Activated CD4-positive, alpha-beta T cell treated with anti-CD3 and anti-CD28 coated beads, Interleukin-2, amount 10 ng/mL, durations not matched to agents 7 days and 5 days (primary cell): ENCODE measurements at regions not wholly inside any gene's neighbourhood (a gene's known extent, or its start where the extent isn't known, plus 50 kb on each side); places are given as distances from the start of the nearest gene placed in this dataset.
"Not testable (repeated sequence)": the region's sequence is repeated elsewhere in the genome, so short reads cannot be mapped to it uniquely, and the experiment has no call there.

Experiments used
- CTCF ChIA-PET: fragments of 350-600 bp; sonication (Branson Sonifier 250); formaldehyde crosslinking; loops from one replicate; lab custom pipeline; 2021; ENCODE audit warnings: antibody characterized with exemption; lab: Charles Lee
- POLR2A ChIA-PET: fragments of 350-600 bp; sonication (Branson Sonifier 250); formaldehyde crosslinking; loops from one replicate; lab custom pipeline; 2021; ENCODE audit warnings: antibody characterized with exemption; lab: Charles Lee
- DNase-seq: peaks from one replicate; pipeline ENCODE4 v3.0.0-alpha.2; 2020
- H3K27ac Mint-ChIP-seq: one replicate; pipeline ENCODE4 v1.8.0; 2021; ENCODE audit warnings: mild to moderate bottlenecking, moderate library complexity, mixed read lengths
- H3K27me3 Mint-ChIP-seq: one replicate; pipeline ENCODE4 v1.8.0; 2021; ENCODE audit warnings: mixed read lengths
- H3K36me3 Mint-ChIP-seq: one replicate; pipeline ENCODE4 v1.8.0; 2021; ENCODE audit warnings: low read depth, mixed read lengths
- H3K4me1 Mint-ChIP-seq: one replicate; pipeline ENCODE4 v1.8.0; 2021; ENCODE audit warnings: mixed read lengths
- H3K4me3 Mint-ChIP-seq: one replicate; pipeline ENCODE4 v1.8.0; 2021; ENCODE audit warnings: mild to moderate bottlenecking, moderate library complexity, mixed read lengths
- H3K9me3 Mint-ChIP-seq: one replicate; pipeline ENCODE4 v1.8.0; 2021; ENCODE audit warnings: mixed read lengths

DNA sequence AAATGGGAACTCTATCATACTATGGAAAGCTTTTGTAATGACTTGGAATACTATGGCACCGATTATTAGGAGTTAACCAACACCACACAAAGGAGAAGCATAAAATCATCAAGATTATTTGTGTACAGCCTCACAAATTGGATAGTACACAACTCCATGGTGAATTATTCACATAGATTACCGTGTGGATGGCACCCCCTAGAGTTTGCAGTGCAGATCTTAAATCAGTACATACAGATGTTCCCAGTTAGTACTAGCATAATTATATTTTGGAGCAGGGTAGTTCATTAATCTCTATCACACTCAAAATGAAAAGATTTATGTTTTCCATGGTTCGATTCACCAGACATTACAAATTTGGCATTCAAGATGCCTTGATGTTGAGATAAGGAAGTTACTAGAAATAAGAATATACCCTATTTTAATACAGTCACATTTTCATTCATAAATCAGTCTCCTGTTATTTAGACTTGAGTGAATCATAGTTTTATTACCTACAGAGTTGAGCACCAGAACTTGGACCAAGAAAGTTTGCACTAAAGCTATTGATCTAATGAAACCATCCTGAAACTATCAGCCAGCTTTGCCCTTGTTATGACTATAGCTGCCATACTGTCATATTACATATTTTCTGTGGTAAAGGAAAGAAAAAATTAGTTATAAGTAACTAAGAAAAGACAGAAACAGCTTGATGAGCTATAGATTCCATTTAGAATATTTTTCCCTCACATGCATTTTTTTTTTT, 531.8 kb downstream of the GLUD2 start:
- Mint-ChIP-seq H3K9me3 (no peaks in the 10 kb centered on the region), H3K27ac (no peak overlapping the region), H3K4me3 (no peak overlapping the region), H3K27me3 (no peaks in the 10 kb centered on the region), H3K4me1 (no peaks in the 10 kb centered on the region), H3K36me3 (no peaks in the 10 kb centered on the region)
- CTCF ChIA-PET = no interaction called here
- POLR2A ChIA-PET = no interaction called here
- DNase-seq = peak; percentile 17

- no peaks in the 10 kb centered on the region for H3K9me3 Mint-ChIP-seq
- H3K4me3 Mint-ChIP-seq = no peak overlapping the region
- POLR2A ChIA-PET = no interaction called here
- H3K27me3 Mint-ChIP-seq = no peaks in the 10 kb centered on the region
- no peak for DNase-seq
- H3K36me3 Mint-ChIP-seq = no peaks in the 10 kb centered on the region
- CTCF ChIA-PET = no interaction called here
- no peak overlapping the region for H3K27ac Mint-ChIP-seq
- no peaks in the 10 kb centered on the region for H3K4me1 Mint-ChIP-seq
Observed at GRCh38 chrX:121581885-121582284, 534.5 kb downstream of the GLUD2 start.

GRCh38 chrX:121585626-121586025, 538.2 kb downstream of the GLUD2 start:
- Mint-ChIP-seq H3K4me3 (no peak overlapping the region), H3K9me3 (no peaks in the 10 kb centered on the region), H3K27me3 (no peaks in the 10 kb centered on the region), H3K36me3 (no peaks in the 10 kb centered on the region), H3K27ac (no peak overlapping the region), H3K4me1 (no peaks in the 10 kb centered on the region)
- ChIA-PET CTCF (no interaction called here), POLR2A (no interaction called here)
- no peak for DNase-seq

DNA sequence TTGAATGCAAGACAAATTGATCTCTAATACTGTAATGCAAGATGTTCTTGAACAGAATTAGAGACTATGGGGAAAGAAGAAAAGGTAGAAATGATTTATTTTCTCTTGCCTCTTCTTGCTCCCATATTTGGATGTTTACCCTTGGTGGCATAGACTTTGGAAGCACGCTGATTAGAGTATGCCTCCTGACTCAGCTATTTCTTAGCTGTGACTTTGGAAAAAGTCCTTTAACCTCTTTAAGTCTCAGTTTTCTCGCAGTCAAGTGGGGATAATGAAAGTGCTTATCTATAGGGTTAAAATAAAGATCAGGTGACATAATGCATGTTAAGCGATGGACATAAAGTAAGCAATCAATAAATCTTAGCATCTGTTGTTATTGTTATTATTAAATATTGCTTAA, 545.5 kb downstream of the GLUD2 start:
- no peaks in the 10 kb centered on the region for H3K9me3 Mint-ChIP-seq
- H3K27me3 Mint-ChIP-seq = no peaks in the 10 kb centered on the region
- H3K4me1 Mint-ChIP-seq = no peaks in the 10 kb centered on the region
- H3K4me3 Mint-ChIP-seq = no peak overlapping the region
- no peak overlapping the region for H3K27ac Mint-ChIP-seq
- H3K36me3 Mint-ChIP-seq = no peaks in the 10 kb centered on the region
- POLR2A ChIA-PET = no interaction called here
- DNase-seq = no peak
- CTCF ChIA-PET = no interaction called here

- CTCF ChIA-PET = no interaction called here
- Mint-ChIP-seq H3K27me3 (no peaks in the 10 kb centered on the region), H3K4me1 (no peaks in the 10 kb centered on the region), H3K4me3 (no peak overlapping the region), H3K36me3 (no peaks in the 10 kb centered on the region), H3K27ac (no peak overlapping the region), H3K9me3 (no peaks in the 10 kb centered on the region)
- POLR2A ChIA-PET = no interaction called here
- DNase-seq = no peak
Observed at GRCh38 chrX:121598356-121598755, 550.9 kb downstream of the GLUD2 start.

- CTCF ChIA-PET = no interaction called here
- DNase-seq = no peak
- no peak overlapping the region for H3K4me3 Mint-ChIP-seq
- no peaks in the 10 kb centered on the region for H3K4me1 Mint-ChIP-seq
- POLR2A ChIA-PET = no interaction called here
- no peaks in the 10 kb centered on the region for H3K27me3 Mint-ChIP-seq
- no peak overlapping the region for H3K27ac Mint-ChIP-seq
- H3K36me3 Mint-ChIP-seq = no peaks in the 10 kb centered on the region
- H3K9me3 Mint-ChIP-seq = no peaks in the 10 kb centered on the region
Observed at GRCh38 chrX:121635141-121635540, 587.7 kb downstream of the GLUD2 start.

GRCh38 chrX:121639781-121640180, 592.4 kb downstream of the GLUD2 start:
- Mint-ChIP-seq H3K4me1 (no peaks in the 10 kb centered on the region), H3K27me3 (no peaks in the 10 kb centered on the region), H3K4me3 (no peak overlapping the region), H3K27ac (no peak overlapping the region), H3K36me3 (no peaks in the 10 kb centered on the region), H3K9me3 (no peaks in the 10 kb centered on the region)
- DNase-seq = no peak
- ChIA-PET POLR2A (no interaction called here), CTCF (no interaction called here)

DNA sequence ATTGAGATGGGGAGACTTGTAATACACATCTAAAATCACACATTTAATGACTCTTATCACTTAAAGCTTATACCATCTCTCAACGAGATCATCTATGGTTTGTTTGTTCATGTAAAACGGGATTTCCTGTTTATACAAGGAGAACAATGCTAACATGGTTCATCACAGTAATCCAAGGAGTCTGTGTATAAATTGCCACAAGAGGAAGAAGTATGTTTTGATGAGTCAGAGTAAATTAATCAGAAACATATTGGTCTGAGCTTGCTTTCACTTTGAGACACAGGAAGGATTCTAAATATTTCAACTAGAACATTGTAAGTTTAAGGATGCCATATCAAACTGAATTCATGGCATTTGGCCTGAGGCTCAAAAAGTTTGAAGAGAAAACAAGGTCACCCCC, 594.1 kb downstream of the GLUD2 start:
- CTCF ChIA-PET = no interaction called here
- no peaks in the 10 kb centered on the region for H3K9me3 Mint-ChIP-seq
- POLR2A ChIA-PET = no interaction called here
- H3K27me3 Mint-ChIP-seq = no peaks in the 10 kb centered on the region
- DNase-seq = no peak
- no peak overlapping the region for H3K27ac Mint-ChIP-seq
- H3K4me1 Mint-ChIP-seq = no peaks in the 10 kb centered on the region
- H3K4me3 Mint-ChIP-seq = no peak overlapping the region
- no peaks in the 10 kb centered on the region for H3K36me3 Mint-ChIP-seq

GRCh38 chrX:121642415-121642814, 595.0 kb downstream of the GLUD2 start:
- Mint-ChIP-seq H3K27ac (no peak overlapping the region), H3K27me3 (no peaks in the 10 kb centered on the region), H3K4me3 (no peak overlapping the region), H3K4me1 (no peaks in the 10 kb centered on the region), H3K36me3 (no peaks in the 10 kb centered on the region), H3K9me3 (no peaks in the 10 kb centered on the region)
- ChIA-PET POLR2A (no interaction called here), CTCF (no interaction called here)
- no peak for DNase-seq

DNA sequence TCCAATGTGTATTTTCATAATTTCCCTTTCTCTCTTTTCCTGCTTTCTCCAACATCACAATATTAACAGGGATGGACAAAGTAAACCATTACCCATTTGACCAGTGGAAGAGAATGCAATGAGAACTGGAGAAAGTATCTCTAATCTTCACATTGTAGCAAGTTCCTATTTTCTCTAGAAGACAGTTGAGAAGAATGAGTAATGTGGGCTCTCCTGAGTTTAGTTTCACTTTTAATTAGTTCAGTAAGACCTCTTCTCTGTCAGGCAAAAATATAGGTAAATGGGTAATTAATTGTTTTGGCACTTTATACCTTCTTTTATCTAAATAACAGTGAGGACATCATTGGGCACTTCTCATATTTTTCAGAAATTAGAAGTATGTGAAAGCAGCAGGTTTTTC, 602.0 kb downstream of the GLUD2 start:
- ChIA-PET CTCF (no interaction called here), POLR2A (no interaction called here)
- DNase-seq = no peak
- Mint-ChIP-seq H3K36me3 (no peaks in the 10 kb centered on the region), H3K4me3 (no peak overlapping the region), H3K9me3 (no peaks in the 10 kb centered on the region), H3K27ac (no peak overlapping the region), H3K27me3 (no peaks in the 10 kb centered on the region), H3K4me1 (no peaks in the 10 kb centered on the region)

DNA sequence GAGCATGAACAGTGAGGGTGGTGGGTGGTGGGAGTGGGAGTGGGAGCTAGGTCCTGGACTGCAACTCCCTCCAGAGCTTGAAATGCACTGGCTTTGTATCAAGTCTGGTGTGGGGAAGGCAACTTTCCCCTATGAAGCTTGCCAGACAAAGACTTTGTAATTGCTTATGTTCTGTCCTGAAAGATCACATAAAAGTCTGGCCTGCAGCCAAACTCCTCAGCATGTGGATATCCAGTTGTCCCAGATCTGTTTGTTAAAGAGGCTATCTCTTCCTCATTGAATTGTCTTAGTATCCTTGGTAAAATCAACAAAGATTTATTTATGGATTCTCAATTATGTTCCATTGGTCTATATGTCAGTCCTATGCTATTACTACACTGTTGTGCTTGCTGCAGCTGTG, 607.9 kb downstream of the GLUD2 start:
- ChIA-PET CTCF (no interaction called here), POLR2A (no interaction called here)
- Mint-ChIP-seq H3K9me3 (no peaks in the 10 kb centered on the region), H3K4me1 (no peaks in the 10 kb centered on the region), H3K27me3 (no peaks in the 10 kb centered on the region), H3K27ac (no peak overlapping the region), H3K4me3 (no peak overlapping the region), H3K36me3 (no peaks in the 10 kb centered on the region)
- no peak for DNase-seq

GRCh38 chrX:121666171-121666570, 618.8 kb downstream of the GLUD2 start:
- DNase-seq = no peak
- ChIA-PET CTCF (no interaction called here), POLR2A (no interaction called here)
- Mint-ChIP-seq H3K36me3 (no peaks in the 10 kb centered on the region), H3K27me3 (no peaks in the 10 kb centered on the region), H3K4me3 (no peak overlapping the region), H3K4me1 (no peaks in the 10 kb centered on the region), H3K9me3 (no peaks in the 10 kb centered on the region), H3K27ac (no peak overlapping the region)

DNA sequence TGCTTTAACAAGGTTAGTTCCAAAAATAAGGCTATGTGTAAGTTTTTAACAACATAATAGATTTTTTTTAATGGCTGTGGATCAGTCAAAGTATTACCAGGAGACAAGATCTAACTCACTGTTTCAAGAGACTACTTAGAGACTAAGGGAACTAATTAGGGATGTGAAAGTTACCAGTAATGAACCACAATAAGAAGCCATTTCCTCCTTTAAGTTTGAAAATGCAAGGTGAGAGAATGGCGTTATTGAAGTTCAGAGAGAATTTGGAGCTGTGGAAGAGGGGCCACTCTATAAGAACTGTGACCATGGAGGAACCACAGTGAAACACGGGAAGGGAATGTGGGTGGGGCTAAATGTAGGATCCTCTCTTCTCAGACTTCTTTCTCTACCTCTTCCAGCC, 624.2 kb downstream of the GLUD2 start:
- Mint-ChIP-seq H3K27ac (no peak overlapping the region), H3K36me3 (no peaks in the 10 kb centered on the region), H3K4me1 (no peaks in the 10 kb centered on the region), H3K27me3 (no peaks in the 10 kb centered on the region), H3K9me3 (peaks cover 3% of the 10 kb centered on the region), H3K4me3 (no peak overlapping the region)
- DNase-seq = no peak
- ChIA-PET CTCF (no interaction called here), POLR2A (no interaction called here)

DNA sequence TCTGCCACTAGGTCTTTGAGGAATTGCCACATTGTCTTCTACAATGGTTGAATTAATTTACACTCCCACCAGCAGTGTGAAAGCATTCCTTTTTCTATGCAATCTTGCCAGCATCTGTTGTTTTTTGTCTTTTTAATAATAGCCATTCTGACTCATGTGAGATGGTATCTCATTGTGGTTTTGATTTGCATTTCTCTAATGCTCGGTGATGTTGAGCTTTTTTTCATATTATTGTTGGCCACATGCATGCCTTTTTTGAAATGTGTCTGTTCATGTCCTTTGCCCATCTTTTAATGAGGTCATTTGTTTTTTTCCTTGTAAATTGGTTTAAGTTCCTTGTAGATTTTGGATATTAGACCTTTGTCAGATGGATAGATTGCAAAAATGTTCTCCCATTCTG, 661.8 kb downstream of the GLUD2 start:
- H3K27ac Mint-ChIP-seq, H3K4me3 Mint-ChIP-seq, H3K36me3 Mint-ChIP-seq, CTCF ChIA-PET, H3K9me3 Mint-ChIP-seq, DNase-seq, POLR2A ChIA-PET, H3K4me1 Mint-ChIP-seq, H3K27me3 Mint-ChIP-seq: not testable (repeated sequence)
